ENCODE measurements at regions not wholly inside any gene's neighbourhood (a gene's known extent, or its start where the extent isn't known, plus 50 kb on each side); places are given as distances from the start of the nearest gene placed in this dataset.
"Not testable (repeated sequence)": the region's sequence is repeated elsewhere in the genome, so short reads cannot be mapped to it uniquely, and the experiment has no call there.

DNA sequence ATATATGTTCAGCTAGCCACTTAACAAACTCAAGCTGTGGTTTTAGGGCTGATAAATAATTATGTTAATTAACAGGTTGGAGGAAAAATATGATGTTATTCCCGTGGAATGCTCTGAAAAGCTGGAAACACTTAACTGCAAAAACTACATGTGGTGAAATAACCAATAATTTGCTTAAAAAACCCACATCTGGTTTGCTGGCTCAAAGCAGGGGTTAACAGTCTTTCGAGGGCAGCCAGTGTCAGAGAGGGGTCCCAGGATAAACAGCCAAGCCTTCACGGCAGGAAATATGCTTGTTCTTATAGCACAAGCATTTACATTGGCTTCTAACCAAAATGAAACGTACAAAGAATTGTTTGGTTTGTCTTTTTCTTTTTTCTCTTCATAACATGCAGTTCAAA is 254.0 kb upstream of the GAS1 start:
- H3K27me3 Mint-ChIP-seq: peaks cover 15% of the 10 kb centered on the region
- H3K36me3 Mint-ChIP-seq (ENCODE audit: low read depth): no peaks in the 10 kb centered on the region
- no peak overlapping the region for H3K4me3 Mint-ChIP-seq
- intact Hi-C loops (cut with micrococcal nuclease): no loop called here
- peaks cover 1% of the 10 kb centered on the region for H3K4me1 Mint-ChIP-seq (ENCODE audit: low read depth)
- H3K27ac Mint-ChIP-seq: no peak overlapping the region
- no peak for ATAC-seq
- ChIA-PET POLR2A (no interaction called here), CTCF (no interaction called here)
- TF ChIP-seq, protein P1, sequence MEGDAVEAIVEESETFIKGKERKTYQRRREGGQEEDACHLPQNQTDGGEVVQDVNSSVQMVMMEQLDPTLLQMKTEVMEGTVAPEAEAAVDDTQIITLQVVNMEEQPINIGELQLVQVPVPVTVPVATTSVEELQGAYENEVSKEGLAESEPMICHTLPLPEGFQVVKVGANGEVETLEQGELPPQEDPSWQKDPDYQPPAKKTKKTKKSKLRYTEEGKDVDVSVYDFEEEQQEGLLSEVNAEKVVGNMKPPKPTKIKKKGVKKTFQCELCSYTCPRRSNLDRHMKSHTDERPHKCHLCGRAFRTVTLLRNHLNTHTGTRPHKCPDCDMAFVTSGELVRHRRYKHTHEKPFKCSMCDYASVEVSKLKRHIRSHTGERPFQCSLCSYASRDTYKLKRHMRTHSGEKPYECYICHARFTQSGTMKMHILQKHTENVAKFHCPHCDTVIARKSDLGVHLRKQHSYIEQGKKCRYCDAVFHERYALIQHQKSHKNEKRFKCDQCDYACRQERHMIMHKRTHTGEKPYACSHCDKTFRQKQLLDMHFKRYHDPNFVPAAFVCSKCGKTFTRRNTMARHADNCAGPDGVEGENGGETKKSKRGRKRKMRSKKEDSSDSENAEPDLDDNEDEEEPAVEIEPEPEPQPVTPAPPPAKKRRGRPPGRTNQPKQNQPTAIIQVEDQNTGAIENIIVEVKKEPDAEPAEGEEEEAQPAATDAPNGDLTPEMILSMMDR (IDR thresholded peaks at IDR 0.05): no peak
- DNase-seq: no peak
- no peaks in the 10 kb centered on the region for H3K9me3 Mint-ChIP-seq

DNA sequence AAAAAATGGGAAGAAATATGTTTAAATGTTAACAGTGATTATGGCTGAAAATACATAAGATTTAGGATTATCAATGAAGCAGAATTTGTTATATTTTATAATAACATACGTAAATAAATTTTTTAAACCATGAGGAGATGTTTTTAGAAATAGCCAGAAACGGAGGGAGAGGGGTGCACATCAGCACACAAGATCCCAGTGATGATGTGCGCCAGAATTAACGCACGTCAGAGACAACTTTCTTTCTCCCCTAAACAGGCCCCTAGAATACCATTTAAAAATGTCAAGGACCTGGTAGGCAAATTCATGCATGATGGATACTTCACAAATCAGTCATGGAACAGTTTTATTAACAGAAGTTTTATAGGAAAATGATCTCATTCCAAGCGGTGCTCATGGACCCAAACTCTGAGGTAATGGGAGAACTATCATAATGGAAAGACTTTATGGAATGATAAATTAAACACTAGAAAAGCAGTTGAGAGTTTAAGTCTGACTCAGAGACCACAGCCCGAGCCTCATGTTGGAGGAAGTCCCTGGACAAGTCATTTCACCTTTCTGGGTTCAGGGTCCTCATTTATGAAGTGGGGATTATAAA is 258.9 kb upstream of the GAS1 start:
- no peaks in the 10 kb centered on the region for H3K27me3 Mint-ChIP-seq
- peak; percentile 3 for DNase-seq
- no peaks in the 10 kb centered on the region for H3K9me3 Mint-ChIP-seq
- POLR2A ChIA-PET: no interaction called here
- CTCF ChIA-PET: no interaction called here
- no peak for ATAC-seq
- H3K4me1 Mint-ChIP-seq (ENCODE audit: low read depth): no peaks in the 10 kb centered on the region
- H3K4me3 Mint-ChIP-seq: no peak overlapping the region
- TF ChIP-seq, protein P1 (IDR thresholded peaks at IDR 0.05): no peak
- H3K27ac Mint-ChIP-seq: no peak overlapping the region
- no peaks in the 10 kb centered on the region for H3K36me3 Mint-ChIP-seq (ENCODE audit: low read depth)
- intact Hi-C loops (cut with micrococcal nuclease): no loop called here

DNA sequence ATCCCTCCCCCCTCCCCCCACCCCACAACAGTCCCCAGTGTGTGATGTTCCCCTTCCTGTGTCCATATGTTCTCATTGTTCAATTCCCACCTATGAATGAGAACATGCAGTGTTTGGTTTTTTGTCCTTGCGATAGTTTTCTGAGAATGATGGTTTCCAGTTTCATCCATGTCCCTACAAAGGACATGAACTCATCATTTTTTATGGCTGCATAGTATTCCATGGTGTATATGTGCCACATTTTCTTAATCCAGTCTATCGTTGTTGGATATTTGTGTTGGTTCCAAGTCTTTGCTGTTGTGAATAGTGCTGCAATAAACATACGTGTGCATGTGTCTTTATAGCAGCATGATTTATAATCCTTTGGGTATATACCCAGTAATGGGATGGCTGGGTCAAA is 263.4 kb upstream of the GAS1 start:
- H3K36me3 Mint-ChIP-seq (ENCODE audit: low read depth); H3K27ac Mint-ChIP-seq; intact Hi-C loops (cut with micrococcal nuclease); DNase-seq; H3K9me3 Mint-ChIP-seq; CTCF ChIA-PET; H3K4me3 Mint-ChIP-seq; H3K27me3 Mint-ChIP-seq; ATAC-seq; H3K4me1 Mint-ChIP-seq (ENCODE audit: low read depth); POLR2A ChIA-PET: not testable (repeated sequence)

DNA sequence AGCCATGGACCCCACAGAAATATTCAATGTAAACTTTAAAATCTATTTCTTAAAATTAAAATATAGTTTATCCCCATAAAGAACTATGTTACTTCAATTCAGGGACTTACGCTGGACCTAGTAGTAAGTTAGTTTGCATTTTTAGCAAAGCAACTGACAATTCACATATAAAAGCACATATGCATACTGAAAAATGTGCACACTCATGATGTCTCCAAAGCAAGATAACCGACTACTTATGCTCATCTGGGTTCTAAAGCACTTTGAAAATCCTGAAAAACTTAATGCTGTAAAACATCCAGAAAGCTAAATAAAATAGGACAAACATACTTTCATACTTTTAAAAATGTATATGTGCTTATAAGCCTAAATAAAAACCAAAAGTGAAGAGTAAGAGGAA is 264.4 kb upstream of the GAS1 start:
- TF ChIP-seq, protein P1 (IDR thresholded peaks at IDR 0.05): no peak
- no peaks in the 10 kb centered on the region for H3K36me3 Mint-ChIP-seq (ENCODE audit: low read depth)
- intact Hi-C loops (cut with micrococcal nuclease): no loop called here
- no peaks in the 10 kb centered on the region for H3K4me1 Mint-ChIP-seq (ENCODE audit: low read depth)
- DNase-seq: no peak
- no peak overlapping the region for H3K4me3 Mint-ChIP-seq
- ChIA-PET POLR2A (no interaction called here), CTCF (no interaction called here)
- no peaks in the 10 kb centered on the region for H3K9me3 Mint-ChIP-seq
- no peak overlapping the region for H3K27ac Mint-ChIP-seq
- H3K27me3 Mint-ChIP-seq: peaks cover 4% of the 10 kb centered on the region
- ATAC-seq: no peak

DNA sequence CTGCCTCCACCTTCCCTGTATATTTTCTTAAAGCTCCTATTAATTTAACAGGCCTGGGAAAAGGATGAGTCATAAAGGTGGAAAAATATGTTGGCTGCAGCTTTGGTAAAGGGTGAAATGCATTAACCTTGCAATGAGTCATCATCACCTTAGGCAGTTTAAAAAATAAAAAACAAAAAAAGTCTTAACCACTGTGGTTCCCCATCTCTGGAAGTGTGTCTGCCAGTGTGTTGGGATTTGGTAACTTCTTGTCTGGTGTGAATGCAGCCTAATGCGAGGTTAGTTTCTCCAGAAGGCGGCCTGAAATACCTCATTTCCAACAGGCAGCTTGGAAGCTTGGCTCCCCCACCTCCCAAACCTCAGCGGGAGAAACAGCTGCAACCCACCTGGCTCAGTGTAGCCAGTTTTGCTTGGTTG is 265.3 kb upstream of the GAS1 start:
- no peak for DNase-seq
- no peaks in the 10 kb centered on the region for H3K9me3 Mint-ChIP-seq
- H3K27me3 Mint-ChIP-seq: peaks cover 7% of the 10 kb centered on the region
- H3K4me3 Mint-ChIP-seq: no peak overlapping the region
- no peaks in the 10 kb centered on the region for H3K4me1 Mint-ChIP-seq (ENCODE audit: low read depth)
- no peak for ATAC-seq
- TF ChIP-seq, protein P1 (IDR thresholded peaks at IDR 0.05): no peak
- ChIA-PET CTCF (interaction anchor here (0.6 to 1.6 kb wide), 2 partner anchors 19 to 56 kb away, joined by 3 to 4 read pairs; no protein-coding TSS in a partner anchor), POLR2A (interaction anchor here (0.6 kb wide), 2 partner anchors 181 to 369 kb away, joined by 3 read pairs; no protein-coding TSS in a partner anchor)
- no peak overlapping the region for H3K27ac Mint-ChIP-seq
- intact Hi-C loops (cut with micrococcal nuclease): no loop called here
- no peaks in the 10 kb centered on the region for H3K36me3 Mint-ChIP-seq (ENCODE audit: low read depth)

Measured in activated CD8-positive, alpha-beta T cell treated with anti-CD3 and anti-CD28 coated beads for 36 hours (primary cell).